HG03108 (cell line): ENCODE measurements at regions not wholly inside any gene's neighbourhood (a gene's known extent, or its start where the extent isn't known, plus 50 kb on each side); places are given as distances from the start of the nearest gene placed in this dataset.

ENCODE experiments used
- ATAC-seq: cut with Tn5 transposase; IDR thresholded peaks from one replicate; pipeline ENCODE4 v1.9.1; 2021; ENCODE audit warnings: moderate library complexity; ENCODE audit not compliant: unreplicated experiment

DNA sequence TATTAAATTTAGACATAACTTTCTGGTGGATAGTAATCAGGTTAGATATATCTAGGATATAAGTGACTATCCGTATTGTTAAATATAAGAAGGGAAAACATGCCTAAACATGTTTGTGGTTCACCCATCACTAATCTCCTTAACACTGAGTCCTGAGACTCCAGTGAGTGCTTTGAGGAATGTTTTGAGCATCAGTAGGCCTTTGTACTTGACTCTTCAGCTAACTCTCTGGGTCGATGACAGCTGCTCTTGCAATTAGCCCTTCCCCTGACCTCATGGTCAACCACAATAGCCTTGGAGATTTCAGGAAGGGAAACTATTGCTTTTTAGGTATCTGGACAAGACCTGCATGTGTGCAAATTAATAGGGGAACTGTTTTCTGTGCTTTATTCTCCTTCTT, 716.8 kb downstream of the EPHA4 start:
- ATAC-seq: no peak

DNA sequence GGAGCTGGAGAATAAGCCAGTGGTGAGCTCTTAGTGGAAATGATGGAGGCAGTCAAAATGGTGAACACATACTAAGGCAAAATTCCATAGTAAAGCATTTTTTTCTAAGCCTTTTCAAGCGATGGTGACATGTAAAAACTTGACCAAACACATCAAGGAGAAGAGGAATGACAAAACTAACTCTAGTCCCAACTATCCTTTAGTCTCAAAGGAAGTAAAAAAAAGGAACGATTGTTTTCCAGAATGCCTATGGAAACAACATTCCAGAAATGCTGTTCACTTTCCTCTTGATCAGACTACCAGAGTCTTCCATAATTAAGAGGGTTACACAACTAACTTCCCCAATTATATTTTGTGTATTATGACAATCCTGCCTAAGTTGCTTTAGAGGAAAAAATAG, 715.6 kb downstream of the EPHA4 start:
- no peak for ATAC-seq

DNA sequence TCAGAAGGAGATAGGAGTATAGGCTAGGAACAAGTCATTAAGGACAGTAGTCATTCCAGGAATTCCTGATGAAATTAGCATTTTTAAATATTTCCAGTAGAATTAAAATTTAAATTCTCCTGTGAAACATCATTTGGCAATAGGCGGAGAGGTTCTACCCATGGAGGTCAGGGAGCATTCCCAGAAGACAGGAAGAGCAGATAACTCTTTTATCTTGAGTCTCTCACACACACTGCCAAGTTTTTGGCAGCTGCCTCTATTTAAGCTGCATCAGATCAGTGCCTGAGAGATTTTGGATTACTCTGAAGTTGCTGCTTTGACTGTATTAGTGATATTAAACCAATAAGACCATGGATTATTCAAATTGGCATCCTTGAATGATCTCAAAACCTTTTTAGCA, 714.7 kb downstream of the EPHA4 start:
- ATAC-seq: no peak

DNA sequence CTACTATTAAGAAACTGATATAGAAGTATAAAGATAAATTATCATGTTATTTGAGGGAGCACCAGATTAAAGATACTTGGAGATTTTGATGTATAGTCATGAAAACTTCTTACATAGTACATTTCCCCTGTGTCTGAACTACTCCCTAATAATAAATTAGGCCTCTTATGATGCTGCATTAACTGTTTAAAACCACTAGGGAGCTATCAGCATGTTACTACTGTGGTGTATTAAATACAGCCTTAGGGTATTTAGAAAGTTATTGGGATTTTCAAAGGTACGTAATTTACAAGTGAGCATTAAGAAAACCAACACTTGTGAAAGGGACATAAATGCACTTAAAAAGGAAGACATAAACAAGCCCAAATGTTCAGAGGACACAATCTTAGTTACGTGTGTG, 714.0 kb downstream of the EPHA4 start:
- ATAC-seq: no peak

DNA sequence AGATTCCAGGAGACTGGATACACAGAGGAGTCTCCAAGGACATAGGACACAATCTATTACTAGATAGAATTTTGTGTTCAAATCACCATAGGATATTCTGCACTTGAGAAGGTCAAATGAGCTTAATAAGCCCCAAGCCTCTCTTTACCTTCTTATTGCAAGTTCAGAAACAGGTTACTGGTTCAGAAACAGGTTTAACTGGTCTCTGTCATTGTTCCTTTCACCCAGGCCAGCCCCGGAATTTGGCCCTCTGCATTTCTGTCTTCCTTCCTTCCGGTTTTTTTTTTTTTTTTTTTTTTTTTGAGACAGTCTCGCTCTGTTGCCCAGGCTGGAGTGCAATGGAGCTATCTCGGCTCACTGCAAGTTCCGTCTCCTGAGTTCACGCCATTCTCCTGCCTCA, 700.2 kb downstream of the EPHA4 start:
- ATAC-seq: no peak

DNA sequence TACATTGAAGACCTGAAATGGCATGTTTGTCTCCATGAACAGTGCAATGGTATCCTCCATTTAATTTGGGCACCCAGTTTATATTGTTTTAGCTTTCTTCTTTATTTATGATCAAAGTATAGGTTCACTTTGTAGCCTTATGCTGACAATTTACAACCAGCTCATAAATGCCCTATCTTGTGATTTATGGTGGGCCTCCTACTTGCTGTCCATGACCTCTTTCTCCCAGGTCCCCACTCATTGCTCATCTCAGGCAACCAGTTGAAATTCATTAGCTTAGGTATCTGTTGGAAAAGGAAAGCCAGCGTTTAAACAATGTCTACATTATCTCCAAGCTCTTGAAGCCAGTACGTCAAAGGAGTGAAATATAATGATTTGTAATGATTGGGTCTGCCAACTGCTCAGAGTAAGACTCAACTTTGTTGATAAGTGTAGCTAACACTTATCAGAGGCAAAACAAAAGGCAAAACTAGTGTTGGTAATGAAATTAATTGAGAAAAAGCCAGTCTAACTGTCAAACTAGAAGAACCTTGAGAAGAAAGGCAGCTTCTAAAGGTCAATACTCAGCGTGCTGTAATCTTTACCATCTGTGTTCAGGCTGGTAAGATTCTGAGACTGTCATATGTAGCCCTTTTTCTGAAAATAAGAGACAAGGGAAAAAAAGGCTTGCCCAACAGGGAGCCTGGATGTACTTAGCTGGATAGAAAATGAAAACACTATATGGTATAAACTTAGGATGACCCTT, 695.9 kb downstream of the EPHA4 start:
- ATAC-seq: no peak

DNA sequence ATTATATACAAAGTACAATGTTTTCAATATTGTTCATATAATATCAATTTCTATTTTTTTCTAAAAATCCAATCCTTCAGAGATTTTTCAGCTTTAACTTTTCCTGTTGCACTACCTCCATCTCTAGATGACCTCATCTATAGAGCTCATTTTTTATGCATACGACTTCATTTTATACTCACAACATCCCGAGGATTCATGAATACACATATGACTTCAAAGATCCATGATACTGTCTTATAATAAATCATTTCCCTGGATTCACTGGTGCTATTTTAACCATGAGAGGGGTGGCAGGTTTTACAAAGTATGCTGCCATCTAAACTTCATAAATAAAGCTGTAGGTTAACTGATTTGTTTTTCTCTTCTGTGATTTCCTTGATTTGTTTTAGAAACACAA, 694.6 kb downstream of the EPHA4 start:
- no peak for ATAC-seq

DNA sequence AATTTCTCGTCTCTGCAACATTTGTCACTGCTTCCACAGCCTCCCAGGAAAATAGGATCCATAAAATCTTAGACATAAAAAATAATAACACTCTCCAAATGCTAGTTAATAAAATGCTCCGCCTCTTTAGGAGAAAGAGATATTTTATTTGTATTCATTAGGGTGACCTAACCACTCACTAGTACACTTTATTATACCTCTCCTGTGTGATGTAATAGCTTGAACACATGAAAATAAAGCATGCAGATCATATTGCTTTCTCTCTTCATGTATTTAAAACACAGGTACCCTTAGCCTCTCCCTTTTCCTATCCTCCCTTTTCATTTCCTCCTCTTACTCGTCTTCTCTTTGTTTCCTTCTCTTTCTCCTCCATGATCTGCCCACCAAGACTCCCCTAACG, 694.2 kb downstream of the EPHA4 start:
- ATAC-seq: no peak

DNA sequence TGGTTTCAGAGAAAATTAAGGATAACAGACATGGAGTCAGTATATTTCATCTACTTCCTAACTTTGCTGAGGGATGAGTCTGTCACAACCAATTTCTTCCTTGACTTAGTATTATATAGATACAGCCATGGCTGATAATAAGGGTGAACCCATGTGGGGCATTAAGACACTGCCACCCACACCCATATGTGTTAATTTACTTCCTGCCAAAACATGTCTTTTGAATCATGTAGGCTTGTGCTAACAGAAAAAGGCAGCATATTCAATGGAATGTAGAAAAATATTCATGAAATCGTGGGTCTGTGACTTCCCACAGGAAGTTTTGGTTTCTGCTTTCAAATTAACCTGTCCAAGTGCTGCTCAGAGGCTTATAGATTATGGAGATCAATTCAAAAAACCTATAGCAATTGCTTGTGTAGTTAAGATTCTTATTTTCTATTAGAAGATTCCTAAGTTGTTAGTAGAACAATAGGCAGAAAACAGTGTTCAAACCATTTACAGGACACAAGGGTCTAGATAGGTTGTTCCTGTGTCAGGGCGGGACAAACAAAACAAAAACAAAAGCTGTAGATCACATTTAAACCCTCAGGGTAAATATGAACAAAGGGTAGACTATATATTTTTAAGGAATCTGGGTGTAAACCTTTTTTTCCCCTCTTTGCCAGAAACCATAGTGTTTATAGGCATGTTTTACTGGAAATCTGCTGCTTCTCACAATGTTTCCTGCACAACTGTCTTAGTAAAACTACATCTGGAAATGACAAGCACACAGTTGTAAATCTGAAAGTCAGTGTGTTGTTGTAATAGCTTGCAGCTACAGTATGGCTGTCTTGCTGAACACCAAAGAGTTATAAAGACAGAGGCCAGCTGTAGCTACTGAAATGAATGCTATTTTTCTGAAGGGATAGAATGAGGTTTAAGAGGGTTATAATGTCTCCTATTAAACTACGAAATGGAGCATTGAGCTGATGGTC, 691.2 kb downstream of the EPHA4 start:
- ATAC-seq: no peak

DNA sequence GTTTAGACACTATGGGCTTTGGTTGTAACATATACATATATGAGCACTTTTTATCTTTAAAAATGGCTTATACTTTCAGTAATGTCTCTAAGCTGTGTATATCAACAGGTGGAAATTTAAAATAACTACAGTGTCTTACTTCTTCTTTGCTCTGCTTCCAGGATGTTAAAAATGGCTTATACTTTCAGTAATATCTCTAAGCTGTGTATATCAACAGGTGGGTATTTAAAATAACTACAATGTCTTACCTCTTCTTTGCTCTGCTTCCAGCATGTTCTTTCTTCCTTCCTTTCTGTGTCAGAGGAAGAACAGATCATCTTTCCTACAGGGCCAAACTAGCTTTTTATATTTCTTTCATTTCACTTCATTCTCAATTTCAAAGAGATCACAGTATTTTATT, 689.6 kb downstream of the EPHA4 start:
- no peak for ATAC-seq

DNA sequence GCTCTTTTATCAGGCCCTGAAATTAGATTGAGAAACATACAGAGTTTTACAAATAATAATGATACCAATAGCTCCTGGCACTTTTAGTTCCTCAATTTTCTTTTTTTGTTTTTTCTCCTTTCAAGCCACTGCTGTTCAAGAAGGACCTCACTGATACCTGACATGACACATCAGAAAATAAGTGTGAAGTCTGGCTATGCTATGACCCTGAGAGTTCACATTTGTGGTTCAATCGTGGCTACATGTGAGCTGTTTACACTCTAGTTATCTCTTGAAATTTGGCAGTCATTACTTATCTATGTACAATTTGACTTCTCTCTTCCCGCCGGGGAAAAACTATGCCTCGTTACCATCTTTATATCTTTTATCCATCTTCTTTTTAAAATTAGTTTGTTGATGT, 686.5 kb downstream of the EPHA4 start:
- no peak for ATAC-seq

DNA sequence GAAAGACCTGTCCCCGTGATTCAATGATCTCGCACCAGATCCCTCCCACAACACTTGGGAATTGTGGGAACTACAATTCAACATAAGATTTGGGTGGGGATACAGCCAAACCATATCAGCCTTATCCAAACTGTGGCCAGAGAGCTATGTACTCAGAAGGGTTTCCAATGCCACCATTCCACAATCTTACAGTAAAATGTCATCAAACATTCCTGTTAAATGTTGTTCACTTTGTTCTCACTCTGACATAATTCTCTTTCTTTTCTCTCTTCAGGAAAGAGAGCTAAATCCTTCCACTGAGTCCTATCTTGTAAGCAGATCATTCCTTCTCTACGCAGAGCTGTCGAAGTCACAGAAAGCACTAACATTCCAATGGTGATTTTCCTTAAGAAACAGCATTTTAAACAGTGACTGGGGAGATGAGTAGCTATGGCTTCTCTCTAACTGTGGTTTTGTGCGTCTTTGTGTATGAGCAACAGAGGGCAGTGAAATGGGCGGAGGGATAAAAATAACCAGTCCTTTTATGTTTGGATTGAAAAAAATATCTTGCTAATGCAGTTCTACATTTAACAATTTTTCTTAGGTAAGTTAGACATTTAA, 684.7 kb downstream of the EPHA4 start:
- ATAC-seq: no peak

DNA sequence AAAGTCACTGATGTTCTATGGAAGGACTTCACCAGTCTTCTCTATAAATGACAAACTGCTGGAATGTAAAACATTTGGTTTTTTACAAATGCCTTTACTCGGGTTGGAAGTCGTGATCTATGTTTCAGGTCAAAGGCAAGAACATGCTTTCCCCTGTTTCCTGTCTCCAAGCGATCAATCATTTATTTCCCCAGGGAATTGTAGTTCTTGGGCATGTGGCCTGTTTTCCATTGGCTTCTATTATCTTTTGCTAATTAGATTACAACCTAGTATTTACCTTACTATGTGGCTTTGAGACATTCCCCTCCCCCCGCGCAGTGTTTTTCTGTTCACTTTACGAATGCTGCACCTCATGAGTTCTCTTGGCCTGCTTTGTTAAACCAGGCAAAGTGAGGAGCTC, 684.2 kb downstream of the EPHA4 start:
- ATAC-seq: no peak

DNA sequence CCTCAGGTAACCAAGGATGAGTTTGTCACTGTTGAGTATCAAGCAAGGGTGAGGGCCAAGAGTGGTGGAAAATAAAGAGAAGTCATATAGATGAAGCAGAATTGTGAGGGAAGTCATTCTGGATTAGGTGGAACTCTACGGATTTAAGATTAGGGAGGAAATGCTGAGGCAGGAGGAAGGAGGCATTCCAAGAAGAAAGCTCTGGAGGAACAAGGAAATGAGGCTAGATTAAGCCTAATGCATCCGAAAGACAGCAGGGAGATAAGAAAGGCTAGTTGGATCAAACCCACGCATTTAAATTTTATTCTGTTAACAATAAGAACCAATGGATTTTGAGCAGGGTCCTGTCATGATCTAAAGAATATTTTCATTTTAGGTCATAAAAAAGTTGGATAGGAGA, 681.2 kb downstream of the EPHA4 start:
- no peak for ATAC-seq

DNA sequence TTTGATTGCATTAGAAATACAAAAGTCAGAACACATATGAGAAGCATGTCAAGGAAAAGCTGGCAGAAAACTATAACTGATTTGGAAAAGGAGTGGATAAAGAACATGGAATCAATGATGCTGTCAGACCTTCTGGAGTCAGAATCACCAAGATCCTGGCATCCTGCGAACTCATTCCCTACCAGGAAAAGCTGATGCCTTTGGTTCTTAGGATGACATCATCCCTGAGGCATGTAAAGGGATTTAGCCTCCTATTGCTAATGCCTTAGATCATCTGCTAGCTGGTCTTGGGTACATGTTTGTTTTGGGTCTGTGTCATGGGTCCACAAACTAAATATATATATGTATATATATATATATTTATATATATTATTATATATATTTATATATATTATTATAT, 680.7 kb downstream of the EPHA4 start:
- no peak for ATAC-seq

DNA sequence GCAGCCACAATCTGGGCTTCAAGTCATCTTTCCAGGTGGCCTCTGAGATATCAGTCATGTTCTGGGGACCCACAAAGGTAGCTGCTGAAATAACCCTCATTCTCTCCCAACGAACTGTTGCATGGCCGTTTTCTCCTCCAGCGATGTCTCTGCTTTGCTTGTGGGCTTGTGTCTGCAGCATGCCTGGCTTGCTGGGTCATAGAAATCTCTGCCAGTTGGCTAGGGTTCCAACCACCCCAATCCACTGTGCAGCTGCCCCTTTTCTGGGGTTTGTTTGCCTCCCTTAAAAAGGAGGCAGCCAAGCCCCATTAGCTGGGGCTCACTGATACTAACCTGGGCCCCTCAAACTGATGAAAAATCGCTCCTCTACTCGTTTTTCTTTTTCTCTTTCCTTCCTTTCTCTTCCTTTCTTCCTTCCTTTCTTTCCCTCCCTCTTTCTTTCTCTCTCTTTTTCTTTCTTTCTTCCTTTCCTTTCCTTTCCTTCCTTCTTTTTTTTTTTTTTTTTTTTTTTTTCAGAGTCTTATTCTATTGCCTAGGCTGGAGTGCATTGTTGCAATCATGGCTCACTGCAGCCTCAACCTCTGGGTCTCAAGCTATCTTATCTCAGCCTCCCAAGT, 680.0 kb downstream of the EPHA4 start:
- ATAC-seq: no peak

DNA sequence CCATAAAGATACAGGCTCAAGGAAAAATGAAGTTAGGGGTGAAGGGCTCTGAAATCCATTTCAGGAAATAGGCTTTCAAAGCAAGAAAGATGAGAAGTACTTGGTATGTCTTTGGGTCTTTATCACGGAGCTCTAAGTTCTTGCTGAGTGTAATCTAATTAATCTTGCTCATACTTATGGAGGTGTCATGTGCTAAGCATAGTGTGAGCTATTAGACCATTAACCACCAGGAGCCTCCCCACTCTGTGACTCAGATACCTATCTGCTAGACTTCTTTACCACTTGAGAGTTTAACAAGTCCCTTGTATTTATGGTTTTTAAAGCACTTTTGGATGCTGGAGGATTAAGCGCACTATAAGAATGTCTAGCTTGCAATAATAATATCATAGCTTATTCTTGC, 678.7 kb downstream of the EPHA4 start:
- ATAC-seq: no peak

DNA sequence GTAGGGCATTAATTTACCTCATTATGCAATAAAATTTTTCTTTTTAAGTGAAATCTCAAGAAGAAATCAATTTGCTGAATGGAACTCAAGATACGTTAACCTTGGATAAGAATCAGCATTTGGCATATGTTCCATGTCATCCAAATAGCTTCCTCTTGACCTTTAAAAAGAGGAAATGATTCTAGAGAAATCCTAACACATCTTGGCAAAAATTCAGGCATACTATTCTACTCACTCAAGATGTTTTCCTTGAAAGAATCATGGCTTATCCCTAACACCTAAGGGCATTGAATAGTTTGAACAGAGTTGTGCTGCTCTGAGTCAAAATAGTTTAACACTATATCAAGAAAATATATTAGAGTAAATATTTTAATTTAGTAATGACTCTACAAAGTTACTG, 678.0 kb downstream of the EPHA4 start:
- ATAC-seq: no peak

DNA sequence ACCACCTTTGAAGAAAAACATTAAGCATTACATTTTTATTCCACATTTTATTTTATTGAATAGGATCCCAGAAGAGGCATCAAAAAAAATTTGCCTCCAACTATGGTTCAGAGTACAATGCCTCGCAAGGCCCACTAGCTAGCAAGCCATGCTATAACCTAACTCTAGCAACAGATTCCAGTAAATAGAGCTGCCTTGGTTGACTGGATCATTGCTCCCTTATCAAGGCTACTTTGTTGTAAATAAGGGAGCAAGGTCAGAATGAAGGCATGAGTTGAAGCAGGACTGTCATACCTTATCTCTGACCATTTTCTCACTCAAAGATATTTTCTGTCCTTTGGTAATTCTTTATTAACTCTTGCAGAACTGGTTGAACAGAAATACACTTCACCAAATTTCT, 672.6 kb downstream of the EPHA4 start:
- no peak for ATAC-seq

DNA sequence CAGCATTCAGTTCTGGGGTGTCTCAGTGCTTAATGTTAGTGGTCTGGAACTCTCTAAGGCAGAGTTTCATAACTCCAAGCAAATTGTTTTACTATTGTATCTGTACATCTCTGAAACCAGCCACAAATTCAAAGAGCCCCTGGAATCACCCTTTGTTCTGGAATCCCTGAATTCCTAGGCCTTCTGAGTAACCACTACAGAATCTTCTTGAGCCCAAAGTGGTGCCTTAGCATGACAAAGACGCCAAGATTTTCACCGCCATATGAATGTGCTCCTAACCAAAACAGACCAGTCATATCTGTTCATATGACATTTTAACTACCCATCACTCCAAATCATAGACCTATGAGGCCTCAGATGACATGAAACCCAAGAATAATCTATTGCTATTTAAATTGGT, 668.1 kb downstream of the EPHA4 start:
- no peak for ATAC-seq

DNA sequence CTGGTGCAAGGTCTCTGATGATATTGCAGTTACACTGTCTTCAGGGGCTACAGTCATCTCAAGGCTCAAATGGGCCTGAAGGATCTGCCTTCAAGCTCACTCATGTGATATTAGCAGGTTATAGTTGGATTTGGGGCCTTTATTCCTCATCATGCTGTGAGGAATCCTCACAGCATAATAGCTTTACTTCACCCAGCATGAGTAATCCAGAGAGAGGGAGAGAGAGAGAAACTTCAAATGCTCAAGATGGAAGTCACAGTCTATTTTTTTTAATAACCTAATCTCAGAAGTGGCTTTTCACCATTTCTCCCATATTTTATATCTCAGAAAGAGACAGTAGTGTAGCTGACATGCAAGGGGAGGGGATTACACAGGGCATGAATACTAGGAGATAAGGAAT, 658.7 kb downstream of the EPHA4 start:
- no peak for ATAC-seq
